Mucosa of gallbladder (tissue), 1 donor: ENCODE measurements at regions not wholly inside any gene's neighbourhood (a gene's known extent, or its start where the extent isn't known, plus 50 kb on each side); places are given as distances from the start of the nearest gene placed in this dataset.
A peak's percentile ranks its signal among the peaks of the same experiment; 100 is the strongest.

ENCODE experiments used
- DNase-seq: peaks from one replicate; pipeline ENCODE4 v3.0.0-alpha.2; 2020; ENCODE audit warnings: low spot score
- donor health status: DM: no; HTN: no; CAD: no.

GRCh38 chr6:140134224-140134623, 759.8 kb upstream of the CITED2 start:
- DNase-seq = peak; percentile 15

- no peak for DNase-seq
Observed at GRCh38 chr6:140130074-140130473, 755.6 kb upstream of the CITED2 start.

GRCh38 chr6:140124498-140124897, 750.0 kb upstream of the CITED2 start:
- DNase-seq = peak; percentile 39

- DNase-seq = no peak
Observed at GRCh38 chr6:140108167-140108566, 733.7 kb upstream of the CITED2 start.

GRCh38 chr6:140107216-140107615, 732.8 kb upstream of the CITED2 start:
- DNase-seq = no peak

- no peak for DNase-seq
Observed at GRCh38 chr6:140105857-140106256, 731.4 kb upstream of the CITED2 start.

- DNase-seq = no peak
Observed at GRCh38 chr6:140105241-140105640, 730.8 kb upstream of the CITED2 start.

- DNase-seq = no peak
Observed at GRCh38 chr6:140101818-140102217, 727.4 kb upstream of the CITED2 start.

GRCh38 chr6:140101367-140101766, 726.9 kb upstream of the CITED2 start:
- DNase-seq = no peak

GRCh38 chr6:140095532-140095931, 721.1 kb upstream of the CITED2 start:
- DNase-seq = no peak

- no peak for DNase-seq
Observed at GRCh38 chr6:140091895-140092294, 717.4 kb upstream of the CITED2 start.

GRCh38 chr6:140090871-140091270, 716.4 kb upstream of the CITED2 start:
- DNase-seq = no peak

GRCh38 chr6:140083375-140083774, 708.9 kb upstream of the CITED2 start:
- DNase-seq = no peak

- no peak for DNase-seq
Observed at GRCh38 chr6:140082867-140083297, 708.4 kb upstream of the CITED2 start.

GRCh38 chr6:140079328-140079727, 704.9 kb upstream of the CITED2 start:
- peak; percentile 12 for DNase-seq

GRCh38 chr6:140078561-140079125, 704.2 kb upstream of the CITED2 start:
- DNase-seq = no peak

- DNase-seq = no peak
Observed at GRCh38 chr6:140077827-140078560, 703.5 kb upstream of the CITED2 start.

GRCh38 chr6:140076105-140076504, 701.7 kb upstream of the CITED2 start:
- no peak for DNase-seq

- no peak for DNase-seq
Observed at GRCh38 chr6:140073456-140073855, 699.0 kb upstream of the CITED2 start.

- DNase-seq = no peak
Observed at GRCh38 chr6:140071601-140072062, 697.2 kb upstream of the CITED2 start.

GRCh38 chr6:140070846-140071473, 696.5 kb upstream of the CITED2 start:
- no peak for DNase-seq

- no peak for DNase-seq
Observed at GRCh38 chr6:140069576-140069975, 695.1 kb upstream of the CITED2 start.

GRCh38 chr6:140068801-140069200, 694.4 kb upstream of the CITED2 start:
- no peak for DNase-seq
